CD4-positive, alpha-beta T cell treated with Interleukin-6 for 4 hours (primary cell): ENCODE measurements at regions not wholly inside any gene's neighbourhood (a gene's known extent, or its start where the extent isn't known, plus 50 kb on each side); places are given as distances from the start of the nearest gene placed in this dataset.
"Not testable (repeated sequence)": the region's sequence is repeated elsewhere in the genome, so short reads cannot be mapped to it uniquely, and the experiment has no call there.

ENCODE experiments used
- DNase-seq: peaks from one replicate; pipeline ENCODE4 v3.0.0-alpha.2; 2020; ENCODE audit warnings: mixed read lengths

DNA sequence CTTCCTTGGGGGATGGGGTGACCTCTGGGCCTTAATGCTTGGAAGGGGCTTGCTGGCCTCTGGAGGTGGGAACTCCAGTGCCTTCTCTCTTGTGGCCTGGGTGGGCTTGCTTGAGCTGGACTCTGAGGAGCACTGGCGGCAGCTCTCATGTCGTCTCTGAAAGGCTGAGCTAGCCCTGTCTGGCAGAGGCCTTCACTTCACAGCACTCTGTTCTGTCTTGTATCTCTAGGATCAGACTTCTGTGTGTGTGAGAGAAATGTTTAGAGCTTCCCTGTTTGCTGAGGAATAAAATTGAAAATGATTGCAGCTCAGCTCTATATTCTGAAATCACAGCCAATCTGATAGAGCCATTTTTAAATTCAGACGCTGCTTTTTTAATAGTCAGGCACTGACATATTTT lies 185.3 kb downstream of the KCNRG start:
- DNase-seq: no peak

- no peak for DNase-seq
These were observed 185.7 kb downstream of the KCNRG start for GRCh38 chr13:50200988-50201387.

DNA sequence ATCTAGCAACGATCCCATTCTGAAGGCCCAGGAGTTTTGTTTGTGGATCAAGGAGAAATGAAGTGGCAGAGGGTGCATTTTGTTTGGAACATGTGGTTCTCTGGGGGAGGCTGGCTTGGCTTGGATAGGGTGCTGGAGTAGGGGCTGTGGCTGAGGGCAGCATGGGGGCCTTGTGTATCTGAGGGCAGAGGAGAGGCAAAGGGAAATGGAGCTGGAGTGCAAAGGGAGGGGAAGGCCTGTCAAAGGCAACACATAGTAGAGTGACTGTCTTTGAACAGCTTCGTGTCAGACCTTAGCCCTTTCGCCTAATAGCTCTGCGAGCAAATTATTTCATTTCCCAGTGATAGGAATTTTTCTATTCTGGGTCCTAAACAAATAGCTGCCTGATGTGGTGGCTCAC lies 187.2 kb downstream of the KCNRG start:
- no peak for DNase-seq

GRCh38 chr13:50203256-50203941 lies 188.2 kb downstream of the KCNRG start:
- DNase-seq: no peak

GRCh38 chr13:50205581-50205980 lies 190.3 kb downstream of the KCNRG start:
- DNase-seq: no peak

GRCh38 chr13:50208826-50209335 lies 193.6 kb downstream of the KCNRG start:
- no peak for DNase-seq

- DNase-seq: no peak
These were observed 194.4 kb downstream of the KCNRG start for GRCh38 chr13:50209631-50210030.

DNA sequence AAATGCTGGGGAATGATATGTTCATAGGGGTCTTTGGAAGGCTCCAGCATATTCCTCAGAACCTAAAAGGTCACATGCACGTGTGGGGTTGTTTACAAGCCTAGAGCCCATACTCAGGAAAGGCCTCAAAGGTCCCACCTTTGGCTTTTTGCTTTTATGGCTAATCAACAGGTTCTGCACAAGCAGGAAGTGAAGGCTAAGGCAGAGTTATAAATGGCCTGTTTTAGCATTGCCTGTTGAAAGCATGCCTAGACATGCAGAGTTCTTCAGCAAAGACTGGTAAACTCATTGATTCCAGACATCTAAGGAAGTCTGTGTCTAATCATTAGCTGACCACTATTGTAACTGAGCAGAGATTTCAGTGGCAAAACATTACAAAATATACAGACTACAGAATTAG lies 198.3 kb downstream of the KCNRG start:
- DNase-seq: no peak

GRCh38 chr13:50214514-50214913 lies 199.3 kb downstream of the KCNRG start:
- DNase-seq: no peak

DNA sequence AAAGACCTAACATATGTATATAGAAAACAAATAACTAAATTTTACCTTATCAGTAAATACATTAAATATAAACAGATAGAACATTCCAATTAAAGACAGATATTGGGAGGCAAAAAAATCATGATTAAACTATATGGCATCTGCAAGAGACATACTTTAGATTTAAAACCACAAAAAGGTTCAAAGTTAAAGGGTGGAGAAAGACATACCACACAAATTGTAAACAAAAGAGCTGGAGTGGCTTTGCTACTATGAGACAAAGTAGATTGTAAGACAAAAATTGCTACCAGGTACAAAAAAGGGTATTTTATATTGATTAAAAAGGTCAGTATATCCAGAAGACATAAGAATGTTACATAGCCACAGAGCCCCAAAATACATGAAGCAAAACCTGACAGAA lies 200.2 kb downstream of the KCNRG start:
- DNase-seq: no peak

GRCh38 chr13:50219743-50220142 lies 204.5 kb downstream of the KCNRG start:
- no peak for DNase-seq

GRCh38 chr13:50220938-50221337 lies 205.7 kb downstream of the KCNRG start:
- no peak for DNase-seq

DNA sequence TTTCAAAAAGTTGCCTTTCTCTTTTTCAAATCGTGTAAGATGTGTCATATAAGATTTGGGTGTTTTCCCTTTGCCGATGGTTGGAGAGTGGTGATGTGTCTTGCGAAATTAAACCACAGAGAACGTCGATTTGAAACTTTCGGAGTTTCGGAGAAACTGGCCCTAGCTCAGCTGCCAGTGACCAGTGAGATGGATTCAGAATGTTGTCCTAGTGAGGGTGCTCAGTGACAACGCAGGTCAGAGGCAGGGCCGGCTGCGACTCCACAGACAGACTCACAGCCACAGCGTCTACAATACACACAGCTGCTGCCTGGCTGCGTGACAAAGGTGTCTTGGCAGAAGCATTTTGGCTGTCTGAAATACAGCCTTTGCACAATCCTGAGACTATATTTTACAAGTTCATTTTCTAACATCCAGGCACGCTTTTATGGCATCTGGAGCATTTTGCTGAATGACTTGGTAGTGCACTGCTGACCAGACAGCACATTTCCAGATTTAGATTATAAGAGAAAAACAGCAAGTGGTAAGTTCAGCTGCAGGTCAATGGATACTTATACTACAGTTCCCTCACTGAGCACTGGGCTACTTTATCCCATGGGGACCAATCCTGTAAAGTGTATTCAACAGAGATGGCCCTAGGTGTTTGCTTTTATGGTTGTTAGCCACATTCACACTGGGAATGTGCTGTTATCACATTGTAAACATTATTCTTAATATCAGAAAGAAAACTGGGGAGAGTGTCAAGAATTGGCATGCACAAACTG lies 207.5 kb downstream of the KCNRG start:
- peak; percentile 16 for DNase-seq

GRCh38 chr13:50224534-50224933 lies 209.3 kb downstream of the KCNRG start:
- no peak for DNase-seq

- DNase-seq: no peak
These were observed 210.2 kb downstream of the KCNRG start for GRCh38 chr13:50225193-50226155.

GRCh38 chr13:50226515-50227155 lies 211.4 kb downstream of the KCNRG start:
- no peak for DNase-seq

GRCh38 chr13:50227361-50227760 lies 212.1 kb downstream of the KCNRG start:
- no peak for DNase-seq

DNA sequence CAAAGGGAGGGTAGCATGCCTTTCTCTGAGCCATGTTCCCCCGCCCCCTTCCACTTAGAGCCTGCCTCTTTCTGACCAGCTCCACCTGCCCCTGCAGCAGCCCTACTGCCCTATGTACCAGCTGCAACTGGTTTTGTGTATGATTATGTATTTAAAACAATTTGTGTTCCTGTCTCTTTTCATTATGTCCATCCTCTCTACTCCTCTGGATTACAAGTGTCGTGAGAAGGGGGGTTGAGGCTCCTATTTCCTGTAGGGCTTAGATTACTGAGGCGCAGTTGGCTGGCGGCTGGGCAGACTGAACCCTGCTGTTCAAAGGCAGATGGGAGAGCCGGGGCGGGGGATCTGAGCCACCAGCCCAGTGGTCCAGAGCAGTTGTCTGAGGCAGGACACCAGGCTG lies 213.3 kb downstream of the KCNRG start:
- no peak for DNase-seq

- DNase-seq: no peak
These were observed 214.9 kb downstream of the KCNRG start for GRCh38 chr13:50229960-50230661.

GRCh38 chr13:50230662-50230978 lies 215.4 kb downstream of the KCNRG start:
- no peak for DNase-seq

GRCh38 chr13:50233574-50233973 lies 218.3 kb downstream of the KCNRG start:
- not testable (repeated sequence) for DNase-seq
